ENCODE measurements at regions not wholly inside any gene's neighbourhood (a gene's known extent, or its start where the extent isn't known, plus 50 kb on each side); places are given as distances from the start of the nearest gene placed in this dataset.

DNA sequence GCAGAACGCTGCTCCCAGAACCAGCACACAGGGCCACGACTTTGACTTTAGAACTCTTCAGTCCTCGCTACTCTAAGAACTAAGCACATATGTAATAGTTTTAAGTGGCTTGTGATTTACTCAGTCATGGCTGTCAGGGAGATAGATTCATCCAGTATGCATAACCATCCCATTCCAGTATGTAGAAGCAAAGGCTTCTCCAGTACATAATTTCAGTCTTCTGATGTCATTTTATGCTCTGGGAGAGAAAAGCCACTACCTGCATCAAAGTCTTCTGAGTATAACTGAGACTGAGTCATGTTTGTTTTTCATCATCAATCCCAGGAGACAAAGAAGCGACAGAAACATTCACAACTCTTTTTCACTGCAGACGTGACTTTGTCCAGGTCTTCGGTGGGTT, 885.7 kb downstream of the PLA2G4A start:
- Mint-ChIP-seq H3K36me3 (ENCODE audit: insufficient read depth) (no peaks in the 10 kb centered on the region), H3K27ac (no peak overlapping the region), H3K9me3 (ENCODE audit: low read depth) (peaks cover 4% of the 10 kb centered on the region), H3K27me3 (no peaks in the 10 kb centered on the region), H3K4me1 (ENCODE audit: low read depth) (no peaks in the 10 kb centered on the region), H3K4me3 (ENCODE audit: low read depth) (no peak overlapping the region)
- no peak for DNase-seq (ENCODE audit: low spot score, unreplicated experiment)
- no peak for TF ChIP-seq CTCF (IDR thresholded peaks at IDR 0.05; ENCODE audit: unreplicated experiment)

GRCh38 chr1:187715483-187715882, 886.7 kb downstream of the PLA2G4A start:
- no peak for TF ChIP-seq CTCF (IDR thresholded peaks at IDR 0.05; ENCODE audit: unreplicated experiment)
- DNase-seq (ENCODE audit: low spot score, unreplicated experiment): no peak
- no peaks in the 10 kb centered on the region for H3K27me3 Mint-ChIP-seq
- peaks cover 4% of the 10 kb centered on the region for H3K9me3 Mint-ChIP-seq (ENCODE audit: low read depth)
- H3K4me1 Mint-ChIP-seq (ENCODE audit: low read depth): no peaks in the 10 kb centered on the region
- no peak overlapping the region for H3K4me3 Mint-ChIP-seq (ENCODE audit: low read depth)
- no peak overlapping the region for H3K27ac Mint-ChIP-seq
- H3K36me3 Mint-ChIP-seq (ENCODE audit: insufficient read depth): no peaks in the 10 kb centered on the region

- Mint-ChIP-seq H3K9me3 (ENCODE audit: low read depth) (peaks cover 4% of the 10 kb centered on the region), H3K27me3 (no peaks in the 10 kb centered on the region), H3K36me3 (ENCODE audit: insufficient read depth) (no peaks in the 10 kb centered on the region), H3K4me1 (ENCODE audit: low read depth) (no peaks in the 10 kb centered on the region), H3K27ac (no peak overlapping the region), H3K4me3 (ENCODE audit: low read depth) (no peak overlapping the region)
- no peak for DNase-seq (ENCODE audit: low spot score, unreplicated experiment)
- no peak for TF ChIP-seq CTCF (IDR thresholded peaks at IDR 0.05; ENCODE audit: unreplicated experiment)
Observed at GRCh38 chr1:187716160-187716559, 887.4 kb downstream of the PLA2G4A start.

DNA sequence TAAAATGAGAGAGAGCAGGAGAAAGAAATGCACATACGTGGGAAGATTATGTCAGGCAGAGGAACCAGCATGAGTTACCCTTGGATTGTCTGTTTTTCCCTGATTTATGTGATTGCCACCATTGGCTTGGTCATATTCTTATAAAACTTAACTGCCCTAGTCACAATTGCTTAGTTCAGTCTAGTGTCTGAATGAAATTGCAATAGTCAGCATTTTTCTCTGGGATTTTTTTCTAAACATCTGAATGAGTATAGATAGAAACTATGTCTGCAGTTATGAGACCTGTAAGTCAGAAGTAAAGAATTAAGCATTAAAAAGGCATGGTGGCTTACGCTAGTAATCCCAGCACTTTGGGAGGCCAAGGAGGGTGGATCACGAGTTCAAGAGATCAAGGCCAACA, 889.8 kb downstream of the PLA2G4A start:
- no peaks in the 10 kb centered on the region for H3K9me3 Mint-ChIP-seq (ENCODE audit: low read depth)
- H3K27me3 Mint-ChIP-seq: no peaks in the 10 kb centered on the region
- H3K4me3 Mint-ChIP-seq (ENCODE audit: low read depth): no peak overlapping the region
- H3K27ac Mint-ChIP-seq: no peak overlapping the region
- no peaks in the 10 kb centered on the region for H3K4me1 Mint-ChIP-seq (ENCODE audit: low read depth)
- no peaks in the 10 kb centered on the region for H3K36me3 Mint-ChIP-seq (ENCODE audit: insufficient read depth)
- no peak for TF ChIP-seq CTCF (IDR thresholded peaks at IDR 0.05; ENCODE audit: unreplicated experiment)
- DNase-seq (ENCODE audit: low spot score, unreplicated experiment): no peak

- Mint-ChIP-seq H3K4me1 (ENCODE audit: low read depth) (peaks cover 2% of the 10 kb centered on the region), H3K27me3 (no peaks in the 10 kb centered on the region), H3K27ac (no peak overlapping the region), H3K4me3 (ENCODE audit: low read depth) (no peak overlapping the region), H3K9me3 (ENCODE audit: low read depth) (peaks cover 2% of the 10 kb centered on the region), H3K36me3 (ENCODE audit: insufficient read depth) (no peaks in the 10 kb centered on the region)
- TF ChIP-seq CTCF (IDR thresholded peaks at IDR 0.05; ENCODE audit: unreplicated experiment): no peak
- DNase-seq (ENCODE audit: low spot score, unreplicated experiment): no peak
Observed at GRCh38 chr1:187721216-187721615, 892.5 kb downstream of the PLA2G4A start.

Measured in progenitor cell of endocrine pancreas (in vitro differentiated cells).